Pancreas (tissue), 10 donors: ENCODE measurements at regions not wholly inside any gene's neighbourhood (a gene's known extent, or its start where the extent isn't known, plus 50 kb on each side); places are given as distances from the start of the nearest gene placed in this dataset.

Source experiments
- ATAC-seq, 4 donors: fragments of 200-7000 bp; cut with Tn5 transposase; one replicate each; pipeline versions ENCODE4 v1.8.0 to v1.9.1; 2020; ENCODE audit warnings: mild to moderate bottlenecking in 4 of 4, moderate library complexity in 4 of 4
- DNase-seq, 6 donors: peaks; one replicate each; pipeline ENCODE4 v3.0.0-alpha.2; 2020
- FAIRE-seq: peaks from 2 replicates; lab custom pipeline; 2012; peaks lifted over from hg19 to GRCh38; lab: Jason Lieb, UNC
- H3K27ac ChIP-seq, 4 donors: fragments of 200-600 bp; sonication (generic); 1 replicate in 3 of 4; 2 replicates in 1 of 4; pipeline versions ENCODE4 v1.5.0 to v1.8.0; 2020
- H3K27me3 ChIP-seq, 4 donors: fragments of 200-600 bp; one replicate each; pipeline ENCODE4 v1.8.0; 2021
- H3K36me3 ChIP-seq, 3 donors: fragments of 200-600 bp; sonication (generic) in 1 of 3; one replicate each; pipeline versions ENCODE4 v1.5.0 to v1.8.0; 2020 to 2021
- H3K4me1 ChIP-seq, 3 donors: fragments of 200-600 bp; one replicate each; pipeline ENCODE4 v1.8.0; 2021
- H3K4me3 ChIP-seq, 4 donors: fragments of 200-600 bp; sonication (generic) in 2 of 4; one replicate each; pipeline versions ENCODE4 v1.5.0 to v1.8.0; 2020 to 2021
- H3K9me3 ChIP-seq, 4 donors: fragments of 200-600 bp; one replicate each; pipeline ENCODE4 v1.8.0; 2021
- WGBS, 2 donors: extraction: QIAGEN DNeasy Blood & Tissue Kit; methylation state at CpG; one replicate each; pipeline ENCODE4 v1.1.7; 2013; 5-methylcytosine and 5-hydroxymethylcytosine counted together
- intact Hi-C, 3 donors: fragments of 100-400 bp; cut with DNase I; formaldehyde crosslinking; loops; one replicate each; pipeline versions ENCODE4 v1.11.1 to v1.14.2; 2022
- TF ChIP-seq, protein P1 (sequence below), 4 donors: fragments of 200-600 bp; sonication (generic) in 3 of 4; IDR thresholded peaks; one replicate each; pipeline versions ENCODE4 v1.5.0 to v1.8.0; 2021; ENCODE audit warnings: antibody characterized with exemption in 4 of 4
- donor health status: healthy with polysubstance abuse.
- donor health status: DM: no; HTN: no; CAD: no; lungs with moderate emphysema.
- donor health status: DM: no; HTN: no; CAD: no.
- donor health status: control.
- donor health status: control.
- donor health status: Bipolar disorder and iron deficiency.
- donor health status: DM: yes; HTN: yes; CAD: no.
- donor health status: DM: no; HTN: no; CAD: no.
- donor health status: DM: no; HTN: no; CAD: no.
- donor health status: DM: yes; HTN: yes; CAD: no.

DNA sequence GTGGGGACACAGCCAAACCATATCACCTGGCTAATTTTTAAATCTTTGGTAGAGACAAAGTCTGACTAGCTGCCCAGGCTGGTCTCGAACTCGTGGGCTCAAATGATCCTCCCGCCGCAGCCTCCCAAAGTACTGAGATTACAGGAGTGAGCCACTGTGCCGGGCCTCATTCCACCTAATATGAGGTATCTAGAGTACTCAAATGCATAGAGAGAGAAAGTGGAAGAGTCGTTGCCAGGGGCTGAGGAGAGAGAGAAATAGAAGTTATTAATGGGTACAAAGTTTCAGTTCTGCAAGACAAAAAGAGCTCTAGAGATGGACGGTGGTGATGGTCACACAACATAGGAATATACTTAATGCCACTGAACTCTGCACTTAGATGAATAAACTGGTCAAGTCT, 119.6 kb downstream of the TOMM20 start:
- DNase-seq (no peak), FAIRE-seq (no peak), ATAC-seq (no peak)
- Histone ChIP-seq H3K4me1 (no peaks in the 10 kb centered on the region), H3K27me3 (no peaks in the 10 kb centered on the region), H3K27ac (no peak overlapping the region), H3K4me3 (no peak overlapping the region), H3K9me3 (no peaks in the 10 kb centered on the region), H3K36me3 (no peaks in the 10 kb centered on the region)
- TF ChIP-seq, protein P1, sequence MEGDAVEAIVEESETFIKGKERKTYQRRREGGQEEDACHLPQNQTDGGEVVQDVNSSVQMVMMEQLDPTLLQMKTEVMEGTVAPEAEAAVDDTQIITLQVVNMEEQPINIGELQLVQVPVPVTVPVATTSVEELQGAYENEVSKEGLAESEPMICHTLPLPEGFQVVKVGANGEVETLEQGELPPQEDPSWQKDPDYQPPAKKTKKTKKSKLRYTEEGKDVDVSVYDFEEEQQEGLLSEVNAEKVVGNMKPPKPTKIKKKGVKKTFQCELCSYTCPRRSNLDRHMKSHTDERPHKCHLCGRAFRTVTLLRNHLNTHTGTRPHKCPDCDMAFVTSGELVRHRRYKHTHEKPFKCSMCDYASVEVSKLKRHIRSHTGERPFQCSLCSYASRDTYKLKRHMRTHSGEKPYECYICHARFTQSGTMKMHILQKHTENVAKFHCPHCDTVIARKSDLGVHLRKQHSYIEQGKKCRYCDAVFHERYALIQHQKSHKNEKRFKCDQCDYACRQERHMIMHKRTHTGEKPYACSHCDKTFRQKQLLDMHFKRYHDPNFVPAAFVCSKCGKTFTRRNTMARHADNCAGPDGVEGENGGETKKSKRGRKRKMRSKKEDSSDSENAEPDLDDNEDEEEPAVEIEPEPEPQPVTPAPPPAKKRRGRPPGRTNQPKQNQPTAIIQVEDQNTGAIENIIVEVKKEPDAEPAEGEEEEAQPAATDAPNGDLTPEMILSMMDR (IDR thresholded peaks at IDR 0.05), result no peak
- 92 to 94% methylated on average over 7 of the region's 7 CpGs for WGBS, 2 donors
- intact Hi-C loops, result loop anchor here in 1 of 3 donors (10.0 kb wide), 1 partner anchor 46 kb away; no protein-coding TSS in a partner anchor

DNA sequence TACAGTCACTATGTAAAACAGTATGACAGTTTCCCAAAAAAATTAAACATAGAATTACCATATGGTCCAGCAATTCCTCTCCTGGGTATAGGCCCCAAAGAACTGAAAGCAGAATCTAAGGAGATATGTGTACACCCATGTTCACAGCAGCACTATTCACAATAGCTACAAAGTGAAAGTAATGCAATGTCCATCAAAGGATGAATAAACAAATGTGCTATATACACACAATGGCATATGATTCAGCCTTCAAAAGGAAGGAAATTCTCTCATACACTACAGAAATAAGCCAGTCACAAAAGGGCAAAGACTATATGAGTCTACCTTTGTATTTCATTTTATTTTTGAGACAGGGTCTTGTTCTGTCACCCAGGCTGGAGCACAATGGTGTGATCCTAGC, 120.4 kb downstream of the TOMM20 start:
- H3K9me3 ChIP-seq, result no peaks in the 10 kb centered on the region
- intact Hi-C loops, result loop anchor here in 1 of 3 donors (10.0 kb wide), 1 partner anchor 47 kb away; no protein-coding TSS in a partner anchor
- H3K27ac ChIP-seq, result no peak overlapping the region
- FAIRE-seq (no peak), DNase-seq (no peak), ATAC-seq (no peak)
- TF ChIP-seq, protein P1 (IDR thresholded peaks at IDR 0.05), result no peak
- H3K36me3 ChIP-seq, result no peaks in the 10 kb centered on the region
- no peaks in the 10 kb centered on the region for H3K27me3 ChIP-seq
- H3K4me3 ChIP-seq, result no peak overlapping the region
- H3K4me1 ChIP-seq, result no peaks in the 10 kb centered on the region

DNA sequence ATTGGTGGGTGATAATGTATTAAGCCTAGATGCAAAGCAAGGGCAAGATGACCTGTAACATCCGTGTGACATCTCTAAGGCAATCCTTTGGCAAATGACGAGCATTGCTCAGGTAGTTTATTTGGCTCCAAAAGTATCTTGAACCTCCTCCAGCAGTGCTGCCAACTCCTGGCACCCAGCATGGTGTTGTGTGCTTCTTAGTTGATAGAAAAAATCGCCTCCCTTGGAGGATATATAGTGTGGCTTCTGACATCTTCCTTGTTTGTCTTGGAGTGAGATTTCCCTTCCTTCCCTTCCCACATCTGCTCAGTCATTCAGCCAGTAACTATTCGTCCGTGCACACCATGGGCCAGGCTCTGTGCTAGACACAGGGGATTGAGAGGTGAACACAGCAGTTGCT, 121.8 kb downstream of the TOMM20 start:
- intact Hi-C loops, result loop anchor here in 1 of 3 donors (10.0 kb wide), 1 partner anchor 48 kb away; no protein-coding TSS in a partner anchor
- no peaks in the 10 kb centered on the region for H3K27me3 ChIP-seq
- no peak for FAIRE-seq
- no peak overlapping the region for H3K4me3 ChIP-seq
- no peaks in the 10 kb centered on the region for H3K9me3 ChIP-seq
- DNase-seq, result no peak
- no peak for ATAC-seq
- TF ChIP-seq, protein P1 (IDR thresholded peaks at IDR 0.05), result no peak
- H3K4me1 ChIP-seq, result no peaks in the 10 kb centered on the region
- WGBS, 2 donors, result 68 to 70% methylated on average over 5 of the region's 5 CpGs
- no peaks in the 10 kb centered on the region for H3K36me3 ChIP-seq
- no peak overlapping the region for H3K27ac ChIP-seq

DNA sequence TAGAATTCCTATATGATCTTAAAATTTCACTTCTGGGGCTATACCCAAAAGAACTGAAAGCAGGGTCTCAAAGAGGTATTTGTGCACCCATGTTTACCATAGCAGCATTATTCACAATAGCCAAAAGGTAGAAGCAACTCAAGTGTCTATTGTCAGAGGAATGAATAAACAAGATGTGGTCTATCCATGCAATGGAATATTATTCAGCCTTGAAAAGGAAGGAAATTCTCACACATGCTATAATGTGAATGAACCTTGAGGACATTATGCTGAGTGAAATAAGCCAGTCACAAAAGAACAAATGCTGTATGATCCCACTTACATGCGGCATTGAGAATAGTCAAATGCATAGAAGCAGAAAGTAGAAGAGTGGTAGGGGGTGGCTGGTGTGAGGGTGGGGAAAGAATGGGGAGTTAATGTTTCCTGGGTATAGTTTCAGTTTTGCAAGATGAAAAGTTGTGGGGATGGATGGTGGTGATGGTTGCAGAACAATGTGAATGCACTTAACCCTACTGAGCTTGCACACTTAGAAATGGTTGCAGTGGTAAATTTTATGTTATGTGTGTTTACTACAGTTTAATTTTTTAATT, 122.4 kb downstream of the TOMM20 start:
- H3K27ac ChIP-seq, result no peak overlapping the region
- H3K4me1 ChIP-seq, result no peaks in the 10 kb centered on the region
- intact Hi-C loops, result loop anchor here in 1 of 3 donors (10.0 kb wide), 1 partner anchor 49 kb away; no protein-coding TSS in a partner anchor
- ATAC-seq, result no peak
- FAIRE-seq, result no peak
- TF ChIP-seq, protein P1 (IDR thresholded peaks at IDR 0.05), result no peak
- no peak overlapping the region for H3K4me3 ChIP-seq
- no peaks in the 10 kb centered on the region for H3K27me3 ChIP-seq
- no peaks in the 10 kb centered on the region for H3K9me3 ChIP-seq
- WGBS, 2 donors, result 94 to 96% methylated on average over 1 of the region's 1 CpG
- no peaks in the 10 kb centered on the region for H3K36me3 ChIP-seq
- no peak for DNase-seq

DNA sequence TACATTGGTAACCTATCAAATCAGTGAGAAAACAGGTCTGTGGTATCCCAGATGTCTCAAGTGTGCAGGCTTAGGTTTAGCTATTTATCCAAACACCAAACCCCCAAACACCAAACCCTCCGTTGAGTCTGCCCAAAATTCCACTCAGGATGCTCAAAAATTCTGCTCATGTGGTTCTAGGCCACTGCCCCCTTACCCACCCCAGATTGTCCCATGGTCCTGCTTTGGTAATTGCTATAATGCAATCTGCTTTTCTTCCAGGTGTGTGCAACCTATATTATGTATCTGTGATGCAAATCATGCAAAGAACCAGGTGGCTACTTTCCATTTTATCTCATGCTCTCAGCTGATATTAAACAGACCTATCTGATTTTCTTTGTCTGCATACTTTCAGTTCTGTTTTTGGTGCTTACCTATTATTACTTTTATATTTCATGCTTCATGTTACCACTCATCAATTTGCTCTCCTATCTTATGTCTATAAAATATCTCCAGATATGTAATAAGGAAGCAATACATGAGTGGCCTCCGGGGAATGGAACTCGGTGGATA, 123.7 kb downstream of the TOMM20 start:
- FAIRE-seq (no peak), DNase-seq (no peak), ATAC-seq (no peak)
- Histone ChIP-seq H3K4me3 (no peak overlapping the region), H3K36me3 (no peaks in the 10 kb centered on the region), H3K9me3 (no peaks in the 10 kb centered on the region), H3K27ac (no peak overlapping the region), H3K4me1 (no peaks in the 10 kb centered on the region), H3K27me3 (no peaks in the 10 kb centered on the region)
- 82% methylated on average over 3 of the region's 3 CpGs for WGBS, 2 donors
- intact Hi-C loops, result loop anchor here in 1 of 3 donors (10.0 kb wide), 1 partner anchor 50 kb away; no protein-coding TSS in a partner anchor
- TF ChIP-seq, protein P1 (IDR thresholded peaks at IDR 0.05), result no peak
